ENCODE measurements at regions not wholly inside any gene's neighbourhood (a gene's known extent, or its start where the extent isn't known, plus 50 kb on each side); places are given as distances from the start of the nearest gene placed in this dataset.

DNA sequence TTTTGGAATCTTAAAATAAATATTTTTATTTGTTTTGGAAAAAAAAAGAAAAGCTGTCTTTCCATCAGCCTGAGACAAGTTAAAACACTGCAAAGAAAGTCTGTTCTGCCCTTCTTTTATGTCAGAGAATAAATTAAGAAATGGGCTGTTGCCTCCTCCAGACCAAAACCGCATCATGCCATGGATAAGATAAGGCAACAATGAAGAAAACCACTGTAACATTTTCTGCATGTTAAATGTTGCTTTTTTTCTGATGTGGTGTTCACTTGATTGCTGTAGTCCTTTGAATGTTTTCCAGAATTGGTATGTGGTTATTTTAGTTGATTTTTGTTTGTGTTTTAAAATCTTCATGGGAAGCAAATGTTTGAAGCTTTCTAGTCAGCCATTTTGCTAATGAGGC lies 319.2 kb upstream of the CNTN5 start:
- H3K4me1 Mint-ChIP-seq = no peaks in the 10 kb centered on the region
- Histone ChIP-seq H2BK20ac (ENCODE audit: low read depth, low read length, poor library complexity, severe bottlenecking) (no peak overlapping the region), H3K9ac (ENCODE audit: extremely low read depth, insufficient read length, low read length) (no peak overlapping the region), H3K14ac (ENCODE audit: insufficient read depth, low read length) (no peak overlapping the region), H4K91ac (ENCODE audit: insufficient read length, low read depth, low read length) (no peak overlapping the region), H3K18ac (ENCODE audit: insufficient read length, low read depth, low read length) (no peak overlapping the region), H3K27me3 (ENCODE audit: insufficient read depth, low read length) (no peaks in the 10 kb centered on the region), H3K79me2 (ENCODE audit: insufficient read depth, low read length) (no peaks in the 10 kb centered on the region), H2AFZ (ENCODE audit: low read length) (no peak overlapping the region), H2BK15ac (ENCODE audit: low read depth, low read length) (no peak overlapping the region), H3K23ac (ENCODE audit: insufficient read length, low read depth, low read length) (no peak overlapping the region), H3K4me1 (ENCODE audit: insufficient read depth, low read length) (no peaks in the 10 kb centered on the region; the same call in 1 of the 2 replicates), H3K23me2 (ENCODE audit: insufficient read length, low read depth, low read length, poor library complexity, severe bottlenecking) (no peaks in the 10 kb centered on the region), H3K9me3 (ENCODE audit: control insufficient read depth, low read depth, low read length) (no peaks in the 10 kb centered on the region), H3K79me1 (ENCODE audit: insufficient read depth, low read depth, low read length, poor library complexity, severe bottlenecking) (no peaks in the 10 kb centered on the region), H4K8ac (replicated peaks; ENCODE audit: insufficient read length, low read depth, low read length) (no peak overlapping the region), H3K4me2 (ENCODE audit: insufficient read depth, insufficient read length, low read length) (no peak overlapping the region), H2BK120ac (ENCODE audit: low read depth, low read length, poor library complexity, severe bottlenecking) (no peak overlapping the region), H2BK5ac (ENCODE audit: insufficient read length, low read length) (no peak overlapping the region), H4K5ac (ENCODE audit: insufficient read length, low read depth, low read length) (no peak overlapping the region), H3T11ph (ENCODE audit: low read length) (no peak overlapping the region), H2BK12ac (ENCODE audit: insufficient read length, low read depth, low read length) (no peak overlapping the region), H3K27ac (ENCODE audit: insufficient read length, low read depth, low read length) (no peak overlapping the region), H4K20me1 (ENCODE audit: control insufficient read depth, insufficient read depth, insufficient read length) (no peaks in the 10 kb centered on the region), H2AK5ac (ENCODE audit: insufficient read length, low read length) (no peak overlapping the region), H3K56ac (ENCODE audit: insufficient read length, low read depth, low read length) (no peak overlapping the region), H3K4ac (ENCODE audit: low read depth, low read length) (no peak overlapping the region)
- DNase-seq = no peak
- H3K9me3 Mint-ChIP-seq = peaks cover 3 to 7% of the 10 kb centered on the region in 2 experiments; a peak in 4 of 5 replicates
- peaks cover 0 to 4% (median 0%) of the 10 kb centered on the region in 3 experiments; a peak in 3 of 7 replicates for H3K36me3 Mint-ChIP-seq (ENCODE audit: insufficient read depth in 1 of 3, low read depth in 3 of 3)
- no peak overlapping the region for H3K4me3 Mint-ChIP-seq
- H3K27ac Mint-ChIP-seq = no peak overlapping the region
- no peaks in the 10 kb centered on the region for H3K27me3 Mint-ChIP-seq (ENCODE audit: low read depth)
- WGBS (ENCODE audit: extremely low coverage, insufficient read length, low lambda C conversion rate) = no CpG with 5 or more reads among the region's 1 CpG
- TF ChIP-seq, protein P1, sequence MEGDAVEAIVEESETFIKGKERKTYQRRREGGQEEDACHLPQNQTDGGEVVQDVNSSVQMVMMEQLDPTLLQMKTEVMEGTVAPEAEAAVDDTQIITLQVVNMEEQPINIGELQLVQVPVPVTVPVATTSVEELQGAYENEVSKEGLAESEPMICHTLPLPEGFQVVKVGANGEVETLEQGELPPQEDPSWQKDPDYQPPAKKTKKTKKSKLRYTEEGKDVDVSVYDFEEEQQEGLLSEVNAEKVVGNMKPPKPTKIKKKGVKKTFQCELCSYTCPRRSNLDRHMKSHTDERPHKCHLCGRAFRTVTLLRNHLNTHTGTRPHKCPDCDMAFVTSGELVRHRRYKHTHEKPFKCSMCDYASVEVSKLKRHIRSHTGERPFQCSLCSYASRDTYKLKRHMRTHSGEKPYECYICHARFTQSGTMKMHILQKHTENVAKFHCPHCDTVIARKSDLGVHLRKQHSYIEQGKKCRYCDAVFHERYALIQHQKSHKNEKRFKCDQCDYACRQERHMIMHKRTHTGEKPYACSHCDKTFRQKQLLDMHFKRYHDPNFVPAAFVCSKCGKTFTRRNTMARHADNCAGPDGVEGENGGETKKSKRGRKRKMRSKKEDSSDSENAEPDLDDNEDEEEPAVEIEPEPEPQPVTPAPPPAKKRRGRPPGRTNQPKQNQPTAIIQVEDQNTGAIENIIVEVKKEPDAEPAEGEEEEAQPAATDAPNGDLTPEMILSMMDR (conservative IDR thresholded peaks at IDR 0.05) = no peak
